Upper lobe of left lung (tissue), 6 donors: ENCODE measurements at regions not wholly inside any gene's neighbourhood (a gene's known extent, or its start where the extent isn't known, plus 50 kb on each side); places are given as distances from the start of the nearest gene placed in this dataset.

Source experiments
- ATAC-seq, 2 donors: fragments of 200-7000 bp; cut with Tn5 transposase; one replicate each; pipeline ENCODE4 v1.9.1; 2022; ENCODE audit warnings: mild to moderate bottlenecking in 2 of 2, moderate library complexity in 2 of 2; ENCODE audit not compliant: low FRiP score in 2 of 2
- DNase-seq, 2 donors: peaks; one replicate each; pipeline ENCODE4 v3.0.0-alpha.2; 2019 to 2020
- H3K27ac ChIP-seq, 4 donors: fragments of 200-600 bp; sonication (generic); one replicate each; pipeline ENCODE4 v1.5.1; 2016 to 2019
- H3K27me3 ChIP-seq, 4 donors: fragments of 200-600 bp; sonication (generic); one replicate each; pipeline ENCODE4 v1.5.1; 2017 to 2019
- H3K36me3 ChIP-seq, 4 donors: fragments of 200-600 bp; sonication (generic); one replicate each; pipeline ENCODE4 v1.5.1; 2016 to 2019
- H3K4me1 ChIP-seq, 4 donors: fragments of 200-600 bp; sonication (generic); one replicate each; pipeline ENCODE4 v1.5.1; 2018 to 2019
- H3K4me3 ChIP-seq, 4 donors: fragments of 200-600 bp; sonication (generic); one replicate each; pipeline ENCODE4 v1.5.1; 2017 to 2019; ENCODE audit warnings: mild to moderate bottlenecking in 2 of 4, moderate library complexity in 1 of 4
- H3K9me3 ChIP-seq, 4 donors: fragments of 200-600 bp; sonication (generic); one replicate each; pipeline ENCODE4 v1.5.1; 2018 to 2019
- CTCF ChIP-seq, 6 experiments: fragments of 450-650 bp in 4 of 6; fragments of 200-600 bp in 2 of 6; sonication (generic) in 2 of 6; IDR thresholded peaks; one replicate each; pipeline ENCODE4 v1.5.1; 2016 to 2019; ENCODE audit warnings: antibody characterized with exemption in 6 of 6
- EP300 ChIP-seq, 4 donors: sonication (generic); formaldehyde crosslinking; IDR thresholded peaks; one replicate each; pipeline ENCODE4 v1.5.1; 2017; ENCODE audit warnings: antibody characterized with exemption in 4 of 4, control low read depth in 2 of 4
- POLR2A ChIP-seq, 4 donors: fragments of 450-650 bp; IDR thresholded peaks; one replicate each; pipeline ENCODE4 v1.5.1; 2016 to 2017; ENCODE audit warnings: antibody characterized with exemption in 4 of 4, mild to moderate bottlenecking in 2 of 4
- POLR2AphosphoS5 ChIP-seq, 2 donors: sonication (generic); formaldehyde crosslinking; IDR thresholded peaks; one replicate each; pipeline ENCODE4 v1.5.1; 2017; ENCODE audit warnings: antibody characterized with exemption in 2 of 2
- WGBS, 2 donors: methylation state at CpG; one replicate each; pipeline ENCODE4 v1.1.5; 2017 to 2018; 5-methylcytosine and 5-hydroxymethylcytosine counted together
- donor health status: DM: no; HTN: no; CAD: no; lungs with moderate emphysema.
- donor health status: DM: no; HTN: yes; CAD: no; lungs with severe emphysema.

GRCh38 chr22:48406161-48406560 lies 1421.5 kb downstream of the BRD1 start:
- H3K27me3 ChIP-seq = no peaks in the 10 kb centered on the region
- H3K4me3 ChIP-seq = no peak overlapping the region
- H3K9me3 ChIP-seq = no peaks in the 10 kb centered on the region
- no peaks in the 10 kb centered on the region for H3K4me1 ChIP-seq
- no peak for DNase-seq
- ATAC-seq = no peak
- no peak overlapping the region for H3K27ac ChIP-seq
- H3K36me3 ChIP-seq = no peaks in the 10 kb centered on the region
- 85 to 87% methylated on average over 4 of the region's 4 CpGs for WGBS, 2 donors
- TF ChIP-seq POLR2A (IDR thresholded peaks at IDR 0.05) = no peak
- TF ChIP-seq EP300 (IDR thresholded peaks at IDR 0.05) = no peak
- no peak for TF ChIP-seq CTCF (IDR thresholded peaks at IDR 0.05)
- TF ChIP-seq POLR2AphosphoS5 (IDR thresholded peaks at IDR 0.05) = no peak

- no peak for TF ChIP-seq POLR2AphosphoS5 (IDR thresholded peaks at IDR 0.05)
- TF ChIP-seq CTCF (IDR thresholded peaks at IDR 0.05) = no peak
- no peak for TF ChIP-seq POLR2A (IDR thresholded peaks at IDR 0.05)
- no peak for TF ChIP-seq EP300 (IDR thresholded peaks at IDR 0.05)
- ATAC-seq (no peak), DNase-seq (no peak)
- 67 to 68% methylated on average over 6 of the region's 6 CpGs for WGBS, 2 donors
- Histone ChIP-seq H3K4me1 (no peaks in the 10 kb centered on the region), H3K27me3 (no peaks in the 10 kb centered on the region), H3K36me3 (no peaks in the 10 kb centered on the region), H3K9me3 (no peaks in the 10 kb centered on the region), H3K27ac (no peak overlapping the region), H3K4me3 (no peak overlapping the region)
Measured at GRCh38 chr22:48405741-48406140, 1421.9 kb downstream of the BRD1 start.

GRCh38 chr22:48404801-48405447 lies 1422.7 kb downstream of the BRD1 start:
- no peak for DNase-seq
- ATAC-seq = peak in 1 of 2 donors; percentile 39
- H3K27me3 ChIP-seq = no peaks in the 10 kb centered on the region
- H3K27ac ChIP-seq = no peak overlapping the region
- no peaks in the 10 kb centered on the region for H3K9me3 ChIP-seq
- TF ChIP-seq POLR2A (IDR thresholded peaks at IDR 0.05) = no peak
- no peak for TF ChIP-seq POLR2AphosphoS5 (IDR thresholded peaks at IDR 0.05)
- no peak for TF ChIP-seq CTCF (IDR thresholded peaks at IDR 0.05)
- TF ChIP-seq EP300 (IDR thresholded peaks at IDR 0.05) = no peak
- no peaks in the 10 kb centered on the region for H3K4me1 ChIP-seq
- 77 to 84% methylated on average over 16 of the region's 16 CpGs for WGBS, 2 donors
- H3K36me3 ChIP-seq = no peaks in the 10 kb centered on the region
- no peak overlapping the region for H3K4me3 ChIP-seq

GRCh38 chr22:48403521-48404403 lies 1423.9 kb downstream of the BRD1 start:
- H3K9me3 ChIP-seq = no peaks in the 10 kb centered on the region
- H3K4me1 ChIP-seq = no peaks in the 10 kb centered on the region
- 69 to 78% methylated on average over 17 to 22 of the region's 22 CpGs for WGBS, 2 donors
- no peak overlapping the region for H3K27ac ChIP-seq
- ATAC-seq (peak in 1 of 2 donors; percentile 34), DNase-seq (no peak)
- H3K4me3 ChIP-seq = no peak overlapping the region
- H3K36me3 ChIP-seq = no peaks in the 10 kb centered on the region
- H3K27me3 ChIP-seq = no peaks in the 10 kb centered on the region
- no peak for TF ChIP-seq POLR2A (IDR thresholded peaks at IDR 0.05)
- TF ChIP-seq CTCF (IDR thresholded peaks at IDR 0.05) = no peak
- no peak for TF ChIP-seq EP300 (IDR thresholded peaks at IDR 0.05)
- no peak for TF ChIP-seq POLR2AphosphoS5 (IDR thresholded peaks at IDR 0.05)
